Neural cell (in vitro differentiated cells): ENCODE measurements at regions not wholly inside any gene's neighbourhood (a gene's known extent, or its start where the extent isn't known, plus 50 kb on each side); places are given as distances from the start of the nearest gene placed in this dataset.

Experiments used
- H2AFZ ChIP-seq: fragments of 200-600, 300-800 bp; sonication (generic), shearing (Covaris generic); 2 replicates; pipeline ENCODE4 v1.6.0; 2014; ENCODE audit warnings: low read depth, mild to moderate bottlenecking, antibody characterized with exemption, low read length, moderate library complexity
- H3F3A ChIP-seq: fragments of 200-600 bp; shearing (Covaris generic); 2 replicates; pipeline ENCODE4 v1.6.1; 2016; ENCODE audit warnings: mild to moderate bottlenecking, moderate library complexity, mixed read lengths, antibody characterized with exemption, low read length; ENCODE audit not compliant: insufficient read depth, poor library complexity, severe bottlenecking
- H3K27ac ChIP-seq: fragments of 200-600, 300-800 bp; sonication (generic), shearing (Covaris generic); 2 replicates; pipeline ENCODE4 v1.5.1; 2014; ENCODE audit warnings: mild to moderate bottlenecking, low read length, moderate library complexity
- H3K27me3 ChIP-seq: fragments of 300-800, 200-600 bp; sonication (generic), shearing (Covaris generic); 2 replicates; pipeline ENCODE4 v1.6.0; 2014; ENCODE audit warnings: mild to moderate bottlenecking, low read depth, low read length, moderate library complexity; ENCODE audit not compliant: insufficient read depth
- H3K36me3 ChIP-seq: fragments of 300-800, 200-600 bp; sonication (generic), shearing (Covaris generic); 2 replicates; pipeline ENCODE4 v1.5.1; 2014; ENCODE audit warnings: mild to moderate bottlenecking, antibody characterized with exemption, low read length, moderate library complexity; ENCODE audit not compliant: insufficient read depth
- H3K4me2 ChIP-seq: fragments of 300-800, 200-600 bp; sonication (generic), shearing (Covaris generic); 2 replicates; pipeline ENCODE4 v1.6.0; 2014; ENCODE audit warnings: mild to moderate bottlenecking, low read length
- H3K4me3 ChIP-seq: fragments of 300-800, 200-600 bp; sonication (generic), shearing (Covaris generic); 2 replicates; pipeline ENCODE4 v1.5.1; 2014; ENCODE audit warnings: mild to moderate bottlenecking, low read length, moderate library complexity
- H3K79me2 ChIP-seq: fragments of 200-600 bp; shearing (Covaris generic); replicated peaks from 2 replicates; pipeline ENCODE4 v1.6.0; 2014; ENCODE audit warnings: mild to moderate bottlenecking, low read length, moderate library complexity; ENCODE audit not compliant: insufficient read depth
- H3K9ac ChIP-seq: fragments of 300-800, 200-600 bp; sonication (generic), shearing (Covaris generic); 2 replicates; pipeline ENCODE4 v1.6.1; 2016; ENCODE audit warnings: mild to moderate bottlenecking, low read length, mixed read lengths
- H3K9me2 ChIP-seq: fragments of 200-600 bp; shearing (Covaris generic); 2 replicates; pipeline ENCODE4 v1.6.1; 2016; ENCODE audit warnings: mild to moderate bottlenecking, low read length, mixed read lengths; ENCODE audit not compliant: insufficient read depth
- H3K9me3 ChIP-seq: fragments of 200-600, 300-800 bp; sonication (generic), shearing (Covaris generic); 2 replicates; pipeline ENCODE4 v1.6.1; 2016; ENCODE audit warnings: mild to moderate bottlenecking, mixed run types, low read length, moderate library complexity, mixed read lengths
- H4K20me1 ChIP-seq: fragments of 200-600 bp; shearing (Covaris generic); 2 replicates; pipeline ENCODE4 v1.6.1; 2016; ENCODE audit warnings: mild to moderate bottlenecking, mixed run types; ENCODE audit not compliant: insufficient read depth
- EP300 ChIP-seq: fragments of 450-650 bp; conservative IDR thresholded peaks from 2 replicates; pipeline ENCODE4 v1.6.1; 2014; ENCODE audit warnings: antibody characterized with exemption, mild to moderate bottlenecking, moderate library complexity; ENCODE audit not compliant: poor library complexity, severe bottlenecking
- EZH2 ChIP-seq: fragments of 200-600, 300-800 bp; shearing (Covaris generic), sonication (generic); IDR thresholded peaks from 2 replicates; pipeline ENCODE4 v1.6.1; 2014; ENCODE audit warnings: antibody characterized with exemption, low read length, borderline replicate concordance, mild to moderate bottlenecking; ENCODE audit not compliant: insufficient read depth, poor library complexity, severe bottlenecking
- MXI1 ChIP-seq: fragments of 450-650 bp; conservative IDR thresholded peaks from 2 replicates; pipeline ENCODE4 v1.6.1; 2014; ENCODE audit warnings: antibody characterized with exemption, mild to moderate bottlenecking; ENCODE audit not compliant: poor library complexity, severe bottlenecking
- POLR2AphosphoS5 ChIP-seq: IDR thresholded peaks from 2 replicates; pipeline ENCODE4 v1.6.1; 2012
- RAD21 ChIP-seq: fragments of 450-650 bp; conservative IDR thresholded peaks from 2 replicates; pipeline ENCODE4 v1.6.1; 2014; ENCODE audit warnings: antibody characterized with exemption, mild to moderate bottlenecking, moderate library complexity
- REST ChIP-seq: IDR thresholded peaks from 2 replicates; pipeline ENCODE4 v1.6.1; 2012; ENCODE audit warnings: borderline replicate concordance
- SMC3 ChIP-seq: fragments of 450-650 bp; conservative IDR thresholded peaks from 2 replicates; pipeline ENCODE4 v1.6.1; 2014; ENCODE audit warnings: antibody characterized with exemption, mild to moderate bottlenecking, moderate library complexity; ENCODE audit not compliant: poor library complexity
- TAF1 ChIP-seq: IDR thresholded peaks from 2 replicates; pipeline ENCODE4 v1.6.1; 2012; ENCODE audit warnings: low read depth
- TF ChIP-seq, protein P1 (sequence below): fragments of 450-650 bp; IDR thresholded peaks from 2 replicates; pipeline ENCODE4 v1.5.1; 2014; ENCODE audit warnings: antibody characterized with exemption, mild to moderate bottlenecking, moderate library complexity; ENCODE audit not compliant: poor library complexity, severe bottlenecking

DNA sequence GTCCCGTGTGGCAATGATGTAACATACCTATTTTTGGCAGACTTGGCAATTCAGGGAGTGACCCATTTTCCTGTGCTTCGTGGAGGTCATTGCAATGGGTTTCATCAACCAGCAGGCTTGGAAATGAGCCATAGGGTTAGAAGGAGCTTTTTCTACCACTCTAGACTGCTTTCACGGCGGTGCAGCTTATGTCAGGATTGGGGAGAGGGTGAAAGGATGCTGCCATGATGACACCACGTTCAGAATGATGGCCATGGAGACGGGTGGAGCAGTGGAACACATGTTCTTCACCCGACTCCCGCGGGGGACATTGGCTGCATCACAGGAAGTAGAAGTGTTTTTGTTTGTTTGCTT lies 220.2 kb downstream of the EMX2 start:
- H3K27ac ChIP-seq: no peak overlapping the region
- H2AFZ ChIP-seq: no peak overlapping the region
- TF ChIP-seq POLR2AphosphoS5: no peak
- TF ChIP-seq REST: no peak
- TF ChIP-seq EZH2: no peak
- no peak for TF ChIP-seq EP300
- TF ChIP-seq MXI1: no peak
- no peak for TF ChIP-seq SMC3
- TF ChIP-seq TAF1: no peak
- TF ChIP-seq, protein P1, sequence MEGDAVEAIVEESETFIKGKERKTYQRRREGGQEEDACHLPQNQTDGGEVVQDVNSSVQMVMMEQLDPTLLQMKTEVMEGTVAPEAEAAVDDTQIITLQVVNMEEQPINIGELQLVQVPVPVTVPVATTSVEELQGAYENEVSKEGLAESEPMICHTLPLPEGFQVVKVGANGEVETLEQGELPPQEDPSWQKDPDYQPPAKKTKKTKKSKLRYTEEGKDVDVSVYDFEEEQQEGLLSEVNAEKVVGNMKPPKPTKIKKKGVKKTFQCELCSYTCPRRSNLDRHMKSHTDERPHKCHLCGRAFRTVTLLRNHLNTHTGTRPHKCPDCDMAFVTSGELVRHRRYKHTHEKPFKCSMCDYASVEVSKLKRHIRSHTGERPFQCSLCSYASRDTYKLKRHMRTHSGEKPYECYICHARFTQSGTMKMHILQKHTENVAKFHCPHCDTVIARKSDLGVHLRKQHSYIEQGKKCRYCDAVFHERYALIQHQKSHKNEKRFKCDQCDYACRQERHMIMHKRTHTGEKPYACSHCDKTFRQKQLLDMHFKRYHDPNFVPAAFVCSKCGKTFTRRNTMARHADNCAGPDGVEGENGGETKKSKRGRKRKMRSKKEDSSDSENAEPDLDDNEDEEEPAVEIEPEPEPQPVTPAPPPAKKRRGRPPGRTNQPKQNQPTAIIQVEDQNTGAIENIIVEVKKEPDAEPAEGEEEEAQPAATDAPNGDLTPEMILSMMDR: no peak
- no peak for TF ChIP-seq RAD21

GRCh38 chr10:117763528-117763927 lies 221.0 kb downstream of the EMX2 start:
- H3F3A ChIP-seq: no peaks in the 10 kb centered on the region
- no peak overlapping the region for H3K4me2 ChIP-seq
- H3K27me3 ChIP-seq: no peaks in the 10 kb centered on the region
- H3K9ac ChIP-seq: no peak overlapping the region
- no peaks in the 10 kb centered on the region for H3K36me3 ChIP-seq
- TF ChIP-seq RAD21 (no peak), POLR2AphosphoS5 (no peak), REST (no peak), EZH2 (no peak), MXI1 (no peak), TAF1 (no peak), EP300 (no peak), SMC3 (no peak)
- TF ChIP-seq, protein P1: no peak
- no peaks in the 10 kb centered on the region for H4K20me1 ChIP-seq
- no peak overlapping the region for H3K4me3 ChIP-seq
- H3K27ac ChIP-seq: no peak overlapping the region
- no peaks in the 10 kb centered on the region for H3K79me2 ChIP-seq
- no peaks in the 10 kb centered on the region for H3K9me2 ChIP-seq
- no peak overlapping the region for H2AFZ ChIP-seq
- peaks cover 2% of the 10 kb centered on the region for H3K9me3 ChIP-seq

More for the DNA sequence above, 220.2 kb downstream of the EMX2 start:
- no peak overlapping the region for H3K9ac ChIP-seq
- no peak overlapping the region for H3K4me3 ChIP-seq
- no peaks in the 10 kb centered on the region for H4K20me1 ChIP-seq
- no peaks in the 10 kb centered on the region for H3K9me3 ChIP-seq
- H3K36me3 ChIP-seq: no peaks in the 10 kb centered on the region
- no peak overlapping the region for H3K4me2 ChIP-seq
- H3K9me2 ChIP-seq: no peaks in the 10 kb centered on the region
- no peaks in the 10 kb centered on the region for H3K27me3 ChIP-seq
- H3F3A ChIP-seq: no peaks in the 10 kb centered on the region
- no peaks in the 10 kb centered on the region for H3K79me2 ChIP-seq
